HL-60 (cell line): ENCODE measurements at regions not wholly inside any gene's neighbourhood (a gene's known extent, or its start where the extent isn't known, plus 50 kb on each side); places are given as distances from the start of the nearest gene placed in this dataset.

Source experiments
- CTCF ChIP-seq: IDR thresholded peaks from one replicate; pipeline ENCODE4 v1.5.1; 2011; ENCODE audit warnings: low read length, control low read depth, inconsistent platforms; ENCODE audit not compliant: insufficient read depth
- GABPA ChIP-seq: IDR thresholded peaks from 2 replicates; pipeline ENCODE4 v1.6.1; 2012; ENCODE audit warnings: low read depth
- POLR2AphosphoS5 ChIP-seq: IDR thresholded peaks from 2 replicates; pipeline ENCODE4 v1.6.1; 2012; ENCODE audit warnings: low read depth
- SPI1 ChIP-seq: IDR thresholded peaks from 2 replicates; pipeline ENCODE4 v1.6.1; 2012; ENCODE audit warnings: low read depth, mild to moderate bottlenecking, borderline replicate concordance
- TF ChIP-seq, protein P1 (sequence below): IDR thresholded peaks from 2 replicates; pipeline ENCODE4 v1.6.1; 2012; ENCODE audit warnings: low read depth; ENCODE audit not compliant: insufficient replicate concordance

GRCh38 chr21:16320110-16320509 lies 590.3 kb downstream of the USP25 start:
- TF ChIP-seq CTCF = no peak
- TF ChIP-seq, protein P1, sequence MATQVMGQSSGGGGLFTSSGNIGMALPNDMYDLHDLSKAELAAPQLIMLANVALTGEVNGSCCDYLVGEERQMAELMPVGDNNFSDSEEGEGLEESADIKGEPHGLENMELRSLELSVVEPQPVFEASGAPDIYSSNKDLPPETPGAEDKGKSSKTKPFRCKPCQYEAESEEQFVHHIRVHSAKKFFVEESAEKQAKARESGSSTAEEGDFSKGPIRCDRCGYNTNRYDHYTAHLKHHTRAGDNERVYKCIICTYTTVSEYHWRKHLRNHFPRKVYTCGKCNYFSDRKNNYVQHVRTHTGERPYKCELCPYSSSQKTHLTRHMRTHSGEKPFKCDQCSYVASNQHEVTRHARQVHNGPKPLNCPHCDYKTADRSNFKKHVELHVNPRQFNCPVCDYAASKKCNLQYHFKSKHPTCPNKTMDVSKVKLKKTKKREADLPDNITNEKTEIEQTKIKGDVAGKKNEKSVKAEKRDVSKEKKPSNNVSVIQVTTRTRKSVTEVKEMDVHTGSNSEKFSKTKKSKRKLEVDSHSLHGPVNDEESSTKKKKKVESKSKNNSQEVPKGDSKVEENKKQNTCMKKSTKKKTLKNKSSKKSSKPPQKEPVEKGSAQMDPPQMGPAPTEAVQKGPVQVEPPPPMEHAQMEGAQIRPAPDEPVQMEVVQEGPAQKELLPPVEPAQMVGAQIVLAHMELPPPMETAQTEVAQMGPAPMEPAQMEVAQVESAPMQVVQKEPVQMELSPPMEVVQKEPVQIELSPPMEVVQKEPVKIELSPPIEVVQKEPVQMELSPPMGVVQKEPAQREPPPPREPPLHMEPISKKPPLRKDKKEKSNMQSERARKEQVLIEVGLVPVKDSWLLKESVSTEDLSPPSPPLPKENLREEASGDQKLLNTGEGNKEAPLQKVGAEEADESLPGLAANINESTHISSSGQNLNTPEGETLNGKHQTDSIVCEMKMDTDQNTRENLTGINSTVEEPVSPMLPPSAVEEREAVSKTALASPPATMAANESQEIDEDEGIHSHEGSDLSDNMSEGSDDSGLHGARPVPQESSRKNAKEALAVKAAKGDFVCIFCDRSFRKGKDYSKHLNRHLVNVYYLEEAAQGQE = no peak
- no peak for TF ChIP-seq POLR2AphosphoS5
- TF ChIP-seq GABPA = no peak
- TF ChIP-seq SPI1 = no peak
